Hepatocyte (in vitro differentiated cells): ENCODE measurements at regions not wholly inside any gene's neighbourhood (a gene's known extent, or its start where the extent isn't known, plus 50 kb on each side); places are given as distances from the start of the nearest gene placed in this dataset.

ENCODE experiments used
- CTCF ChIP-seq: fragments of 200-600 bp; sonication (generic); IDR thresholded peaks from 2 replicates; pipeline ENCODE4 v1.5.1; 2016; ENCODE audit warnings: antibody characterized with exemption, mild to moderate bottlenecking; ENCODE audit not compliant: poor library complexity
- EZH2 ChIP-seq: fragments of 200-600 bp; sonication (generic); IDR thresholded peaks from 2 replicates; pipeline ENCODE4 v1.6.1; 2016; ENCODE audit warnings: antibody characterized with exemption, mild to moderate bottlenecking, borderline replicate concordance
- EZH2phosphoT487 ChIP-seq: fragments of 200-600 bp; sonication (generic); IDR thresholded peaks from one replicate; pipeline ENCODE4 v1.6.1; 2018; ENCODE audit warnings: antibody characterized with exemption, mild to moderate bottlenecking, low read depth, moderate library complexity; ENCODE audit not compliant: unreplicated experiment, severe bottlenecking

- TF ChIP-seq CTCF (no peak), EZH2phosphoT487 (no peak), EZH2 (no peak)
Measured at GRCh38 chr15:77853910-77854309, 221.2 kb upstream of the LINGO1 start.
